ENCODE measurements at regions not wholly inside any gene's neighbourhood (a gene's known extent, or its start where the extent isn't known, plus 50 kb on each side); places are given as distances from the start of the nearest gene placed in this dataset.

DNA sequence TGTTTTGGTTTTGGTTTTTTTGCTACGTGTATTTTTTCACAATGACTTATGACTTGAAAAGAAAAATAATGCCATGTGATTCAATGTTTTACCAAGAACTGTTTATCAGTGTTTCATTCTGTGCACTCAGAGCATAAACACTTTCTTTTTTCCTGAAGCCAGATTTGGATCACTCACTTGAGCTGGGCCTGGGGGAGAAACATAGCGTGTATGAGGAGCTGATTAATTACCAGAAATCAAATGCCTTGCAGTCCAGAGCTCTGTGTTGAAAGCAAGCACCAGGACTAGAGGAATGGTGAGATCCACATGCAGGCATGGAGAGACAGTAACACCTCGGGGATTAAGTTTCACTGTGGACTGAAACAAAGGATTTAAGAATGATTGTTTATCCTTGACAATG, 642.1 kb upstream of the ADGRL2 start:
- H3K9me2 ChIP-seq (replicated peaks; ENCODE audit: insufficient read depth, low read length), result no peaks in the 10 kb centered on the region
- no peak for TF ChIP-seq EZH2phosphoT487 (conservative IDR thresholded peaks at IDR 0.05; ENCODE audit: low read length)
- TF ChIP-seq CTCF (IDR thresholded peaks at IDR 0.05; ENCODE audit: insufficient read depth, low read length, poor library complexity, severe bottlenecking), result no peak
- H3K4me2 ChIP-seq (ENCODE audit: low read depth, low read length, poor library complexity, severe bottlenecking), result no peak overlapping the region
- no peaks in the 10 kb centered on the region for H3K36me3 ChIP-seq (ENCODE audit: low read length)
- no peak overlapping the region for H3K27ac ChIP-seq (ENCODE audit: low read depth, low read length)
- peak overlapping the region; percentile 8 for H2AFZ ChIP-seq (ENCODE audit: low read depth, low read length, severe bottlenecking)
- no peaks in the 10 kb centered on the region for H3F3A ChIP-seq (ENCODE audit: insufficient read depth)
- H3K27me3 ChIP-seq (ENCODE audit: low read length), result no peaks in the 10 kb centered on the region
- no peaks in the 10 kb centered on the region for H3K9me3 ChIP-seq (ENCODE audit: insufficient read depth, low read length)
- H3K4me3 ChIP-seq (ENCODE audit: insufficient read depth, low read length, poor library complexity, severe bottlenecking), result no peak overlapping the region
- H4K20me1 ChIP-seq (ENCODE audit: low read depth, low read length), result no peaks in the 10 kb centered on the region
- H3K79me2 ChIP-seq (ENCODE audit: insufficient read depth, low read length), result no peaks in the 10 kb centered on the region
- no peak overlapping the region for H3K9ac ChIP-seq (ENCODE audit: low read length)

DNA sequence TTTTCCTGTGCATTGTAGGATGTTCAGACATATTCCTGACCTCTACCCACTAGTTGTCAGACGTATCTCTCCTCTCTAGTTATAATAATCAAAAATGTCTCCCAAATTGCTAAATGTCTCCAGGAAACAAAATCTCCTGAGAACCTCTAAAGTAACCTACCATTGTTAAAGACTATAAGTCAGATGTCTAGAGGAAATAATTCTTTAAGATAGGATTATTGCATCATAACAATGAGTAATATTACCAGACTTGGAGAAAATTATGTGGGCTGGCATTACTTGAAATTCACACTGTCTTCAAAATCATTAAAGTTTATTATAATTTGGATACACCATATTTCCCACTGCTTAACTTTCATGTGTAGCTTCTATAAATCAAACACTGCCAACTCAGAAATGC, 643.0 kb upstream of the ADGRL2 start:
- H3K79me2 ChIP-seq (ENCODE audit: insufficient read depth, low read length), result no peaks in the 10 kb centered on the region
- H3K27me3 ChIP-seq (ENCODE audit: low read length), result no peaks in the 10 kb centered on the region
- H3K4me2 ChIP-seq (ENCODE audit: low read depth, low read length, poor library complexity, severe bottlenecking), result no peak overlapping the region
- H2AFZ ChIP-seq (ENCODE audit: low read depth, low read length, severe bottlenecking), result no peak overlapping the region
- H3K4me3 ChIP-seq (ENCODE audit: insufficient read depth, low read length, poor library complexity, severe bottlenecking), result no peak overlapping the region
- TF ChIP-seq CTCF (IDR thresholded peaks at IDR 0.05; ENCODE audit: insufficient read depth, low read length, poor library complexity, severe bottlenecking), result no peak
- TF ChIP-seq EZH2phosphoT487 (conservative IDR thresholded peaks at IDR 0.05; ENCODE audit: low read length), result no peak
- no peak overlapping the region for H3K9ac ChIP-seq (ENCODE audit: low read length)
- no peaks in the 10 kb centered on the region for H4K20me1 ChIP-seq (ENCODE audit: low read depth, low read length)
- no peaks in the 10 kb centered on the region for H3F3A ChIP-seq (ENCODE audit: insufficient read depth)
- H3K36me3 ChIP-seq (ENCODE audit: low read length), result no peaks in the 10 kb centered on the region
- H3K27ac ChIP-seq (ENCODE audit: low read depth, low read length), result no peak overlapping the region
- no peaks in the 10 kb centered on the region for H3K9me3 ChIP-seq (ENCODE audit: insufficient read depth, low read length)
- no peaks in the 10 kb centered on the region for H3K9me2 ChIP-seq (replicated peaks; ENCODE audit: insufficient read depth, low read length)

DNA sequence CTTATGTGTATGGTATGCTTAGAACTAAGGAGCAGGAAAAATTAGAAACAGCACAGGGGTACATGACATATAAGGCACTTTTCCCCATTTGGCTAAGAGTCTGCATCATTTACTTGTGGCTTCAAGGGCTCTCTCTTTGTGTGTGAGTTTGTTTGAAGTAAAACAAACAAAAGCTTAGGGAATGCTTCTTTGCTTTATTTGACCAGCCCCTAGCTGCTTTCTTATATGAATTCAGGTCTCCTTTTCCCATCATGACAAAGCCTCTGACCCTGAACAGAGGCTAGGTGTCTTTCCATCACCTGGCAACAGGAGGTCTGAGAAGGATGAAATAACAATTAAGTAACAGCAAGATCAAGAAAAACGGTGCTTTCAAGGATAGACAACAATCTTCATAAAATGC, 643.8 kb upstream of the ADGRL2 start:
- Histone ChIP-seq H3K27ac (ENCODE audit: low read depth, low read length) (no peak overlapping the region), H3K36me3 (ENCODE audit: low read length) (no peaks in the 10 kb centered on the region), H4K20me1 (ENCODE audit: low read depth, low read length) (no peaks in the 10 kb centered on the region), H3K9me2 (replicated peaks; ENCODE audit: insufficient read depth, low read length) (no peaks in the 10 kb centered on the region), H3K9ac (ENCODE audit: low read length) (no peak overlapping the region), H3K27me3 (ENCODE audit: low read length) (no peaks in the 10 kb centered on the region), H3K4me2 (ENCODE audit: low read depth, low read length, poor library complexity, severe bottlenecking) (no peak overlapping the region), H2AFZ (ENCODE audit: low read depth, low read length, severe bottlenecking) (no peak overlapping the region), H3K79me2 (ENCODE audit: insufficient read depth, low read length) (no peaks in the 10 kb centered on the region), H3K9me3 (ENCODE audit: insufficient read depth, low read length) (no peaks in the 10 kb centered on the region), H3F3A (ENCODE audit: insufficient read depth) (no peaks in the 10 kb centered on the region), H3K4me3 (ENCODE audit: insufficient read depth, low read length, poor library complexity, severe bottlenecking) (no peak overlapping the region)
- no peak for TF ChIP-seq CTCF (IDR thresholded peaks at IDR 0.05; ENCODE audit: insufficient read depth, low read length, poor library complexity, severe bottlenecking)
- no peak for TF ChIP-seq EZH2phosphoT487 (conservative IDR thresholded peaks at IDR 0.05; ENCODE audit: low read length)

GRCh38 chr1:81155131-81155530, 645.6 kb upstream of the ADGRL2 start:
- Histone ChIP-seq H3K4me2 (ENCODE audit: low read depth, low read length, poor library complexity, severe bottlenecking) (no peak overlapping the region), H3K9me3 (ENCODE audit: insufficient read depth, low read length) (no peaks in the 10 kb centered on the region), H3K9me2 (replicated peaks; ENCODE audit: insufficient read depth, low read length) (no peaks in the 10 kb centered on the region), H3K27me3 (ENCODE audit: low read length) (no peaks in the 10 kb centered on the region), H3K36me3 (ENCODE audit: low read length) (no peaks in the 10 kb centered on the region), H3K4me3 (ENCODE audit: insufficient read depth, low read length, poor library complexity, severe bottlenecking) (no peak overlapping the region), H4K20me1 (ENCODE audit: low read depth, low read length) (no peaks in the 10 kb centered on the region), H3K9ac (ENCODE audit: low read length) (no peak overlapping the region), H3K79me2 (ENCODE audit: insufficient read depth, low read length) (no peaks in the 10 kb centered on the region), H3F3A (ENCODE audit: insufficient read depth) (no peaks in the 10 kb centered on the region), H2AFZ (ENCODE audit: low read depth, low read length, severe bottlenecking) (no peak overlapping the region), H3K27ac (ENCODE audit: low read depth, low read length) (no peak overlapping the region)
- no peak for TF ChIP-seq CTCF (IDR thresholded peaks at IDR 0.05; ENCODE audit: insufficient read depth, low read length, poor library complexity, severe bottlenecking)
- no peak for TF ChIP-seq EZH2phosphoT487 (conservative IDR thresholded peaks at IDR 0.05; ENCODE audit: low read length)

Data from SU-DHL-6 (cell line).